ENCODE measurements at regions not wholly inside any gene's neighbourhood (a gene's known extent, or its start where the extent isn't known, plus 50 kb on each side); places are given as distances from the start of the nearest gene placed in this dataset.

DNA sequence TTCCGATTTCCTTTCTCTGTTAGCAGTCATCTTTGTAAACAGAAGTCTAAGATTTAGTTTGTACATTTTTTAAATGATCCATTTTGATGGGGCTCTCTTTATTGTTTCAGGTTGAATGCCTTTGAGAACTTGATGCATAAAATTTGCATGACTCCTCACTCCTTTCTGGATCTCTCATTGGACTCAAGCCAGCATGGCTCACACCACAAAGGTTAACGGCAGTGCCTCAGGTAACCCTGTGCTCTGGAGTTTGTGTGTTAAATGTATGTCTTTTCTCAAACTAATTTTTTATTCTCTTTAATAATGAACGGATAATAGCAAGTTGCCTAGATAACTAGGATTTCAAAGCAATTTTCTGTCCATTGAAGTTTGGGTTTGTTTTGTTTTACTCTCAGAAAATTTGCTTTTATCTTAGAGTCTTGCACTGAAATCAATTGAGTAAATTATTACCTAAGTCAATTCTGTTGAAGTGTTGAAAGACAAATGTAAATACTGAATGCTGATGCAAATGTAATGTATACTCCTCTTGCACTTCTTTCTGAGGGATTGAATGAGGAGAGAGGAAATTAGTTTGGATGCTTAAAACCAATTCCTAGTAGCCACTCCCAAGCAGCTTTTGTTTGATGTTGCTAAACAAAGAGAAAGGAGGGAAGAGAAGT is 164.6 kb upstream of the DMRT1 start (continued):
- TF ChIP-seq, protein P1, sequence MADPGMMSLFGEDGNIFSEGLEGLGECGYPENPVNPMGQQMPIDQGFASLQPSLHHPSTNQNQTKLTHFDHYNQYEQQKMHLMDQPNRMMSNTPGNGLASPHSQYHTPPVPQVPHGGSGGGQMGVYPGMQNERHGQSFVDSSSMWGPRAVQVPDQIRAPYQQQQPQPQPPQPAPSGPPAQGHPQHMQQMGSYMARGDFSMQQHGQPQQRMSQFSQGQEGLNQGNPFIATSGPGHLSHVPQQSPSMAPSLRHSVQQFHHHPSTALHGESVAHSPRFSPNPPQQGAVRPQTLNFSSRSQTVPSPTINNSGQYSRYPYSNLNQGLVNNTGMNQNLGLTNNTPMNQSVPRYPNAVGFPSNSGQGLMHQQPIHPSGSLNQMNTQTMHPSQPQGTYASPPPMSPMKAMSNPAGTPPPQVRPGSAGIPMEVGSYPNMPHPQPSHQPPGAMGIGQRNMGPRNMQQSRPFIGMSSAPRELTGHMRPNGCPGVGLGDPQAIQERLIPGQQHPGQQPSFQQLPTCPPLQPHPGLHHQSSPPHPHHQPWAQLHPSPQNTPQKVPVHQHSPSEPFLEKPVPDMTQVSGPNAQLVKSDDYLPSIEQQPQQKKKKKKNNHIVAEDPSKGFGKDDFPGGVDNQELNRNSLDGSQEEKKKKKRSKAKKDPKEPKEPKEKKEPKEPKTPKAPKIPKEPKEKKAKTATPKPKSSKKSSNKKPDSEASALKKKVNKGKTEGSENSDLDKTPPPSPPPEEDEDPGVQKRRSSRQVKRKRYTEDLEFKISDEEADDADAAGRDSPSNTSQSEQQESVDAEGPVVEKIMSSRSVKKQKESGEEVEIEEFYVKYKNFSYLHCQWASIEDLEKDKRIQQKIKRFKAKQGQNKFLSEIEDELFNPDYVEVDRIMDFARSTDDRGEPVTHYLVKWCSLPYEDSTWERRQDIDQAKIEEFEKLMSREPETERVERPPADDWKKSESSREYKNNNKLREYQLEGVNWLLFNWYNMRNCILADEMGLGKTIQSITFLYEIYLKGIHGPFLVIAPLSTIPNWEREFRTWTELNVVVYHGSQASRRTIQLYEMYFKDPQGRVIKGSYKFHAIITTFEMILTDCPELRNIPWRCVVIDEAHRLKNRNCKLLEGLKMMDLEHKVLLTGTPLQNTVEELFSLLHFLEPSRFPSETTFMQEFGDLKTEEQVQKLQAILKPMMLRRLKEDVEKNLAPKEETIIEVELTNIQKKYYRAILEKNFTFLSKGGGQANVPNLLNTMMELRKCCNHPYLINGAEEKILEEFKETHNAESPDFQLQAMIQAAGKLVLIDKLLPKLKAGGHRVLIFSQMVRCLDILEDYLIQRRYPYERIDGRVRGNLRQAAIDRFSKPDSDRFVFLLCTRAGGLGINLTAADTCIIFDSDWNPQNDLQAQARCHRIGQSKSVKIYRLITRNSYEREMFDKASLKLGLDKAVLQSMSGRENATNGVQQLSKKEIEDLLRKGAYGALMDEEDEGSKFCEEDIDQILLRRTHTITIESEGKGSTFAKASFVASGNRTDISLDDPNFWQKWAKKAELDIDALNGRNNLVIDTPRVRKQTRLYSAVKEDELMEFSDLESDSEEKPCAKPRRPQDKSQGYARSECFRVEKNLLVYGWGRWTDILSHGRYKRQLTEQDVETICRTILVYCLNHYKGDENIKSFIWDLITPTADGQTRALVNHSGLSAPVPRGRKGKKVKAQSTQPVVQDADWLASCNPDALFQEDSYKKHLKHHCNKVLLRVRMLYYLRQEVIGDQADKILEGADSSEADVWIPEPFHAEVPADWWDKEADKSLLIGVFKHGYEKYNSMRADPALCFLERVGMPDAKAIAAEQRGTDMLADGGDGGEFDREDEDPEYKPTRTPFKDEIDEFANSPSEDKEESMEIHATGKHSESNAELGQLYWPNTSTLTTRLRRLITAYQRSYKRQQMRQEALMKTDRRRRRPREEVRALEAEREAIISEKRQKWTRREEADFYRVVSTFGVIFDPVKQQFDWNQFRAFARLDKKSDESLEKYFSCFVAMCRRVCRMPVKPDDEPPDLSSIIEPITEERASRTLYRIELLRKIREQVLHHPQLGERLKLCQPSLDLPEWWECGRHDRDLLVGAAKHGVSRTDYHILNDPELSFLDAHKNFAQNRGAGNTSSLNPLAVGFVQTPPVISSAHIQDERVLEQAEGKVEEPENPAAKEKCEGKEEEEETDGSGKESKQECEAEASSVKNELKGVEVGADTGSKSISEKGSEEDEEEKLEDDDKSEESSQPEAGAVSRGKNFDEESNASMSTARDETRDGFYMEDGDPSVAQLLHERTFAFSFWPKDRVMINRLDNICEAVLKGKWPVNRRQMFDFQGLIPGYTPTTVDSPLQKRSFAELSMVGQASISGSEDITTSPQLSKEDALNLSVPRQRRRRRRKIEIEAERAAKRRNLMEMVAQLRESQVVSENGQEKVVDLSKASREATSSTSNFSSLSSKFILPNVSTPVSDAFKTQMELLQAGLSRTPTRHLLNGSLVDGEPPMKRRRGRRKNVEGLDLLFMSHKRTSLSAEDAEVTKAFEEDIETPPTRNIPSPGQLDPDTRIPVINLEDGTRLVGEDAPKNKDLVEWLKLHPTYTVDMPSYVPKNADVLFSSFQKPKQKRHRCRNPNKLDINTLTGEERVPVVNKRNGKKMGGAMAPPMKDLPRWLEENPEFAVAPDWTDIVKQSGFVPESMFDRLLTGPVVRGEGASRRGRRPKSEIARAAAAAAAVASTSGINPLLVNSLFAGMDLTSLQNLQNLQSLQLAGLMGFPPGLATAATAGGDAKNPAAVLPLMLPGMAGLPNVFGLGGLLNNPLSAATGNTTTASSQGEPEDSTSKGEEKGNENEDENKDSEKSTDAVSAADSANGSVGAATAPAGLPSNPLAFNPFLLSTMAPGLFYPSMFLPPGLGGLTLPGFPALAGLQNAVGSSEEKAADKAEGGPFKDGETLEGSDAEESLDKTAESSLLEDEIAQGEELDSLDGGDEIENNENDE (IDR thresholded peaks at IDR 0.05; ENCODE audit: insufficient replicate concordance, low read length), result no peak
- TF ChIP-seq CEBPB (IDR thresholded peaks at IDR 0.05; ENCODE audit: low read depth, low read length), result no peak

All from H1 (cell line).